ENCODE measurements at regions not wholly inside any gene's neighbourhood (a gene's known extent, or its start where the extent isn't known, plus 50 kb on each side); places are given as distances from the start of the nearest gene placed in this dataset.

- no peak for DNase-seq
- TF ChIP-seq EZH2 (IDR thresholded peaks at IDR 0.05; ENCODE audit: insufficient read depth, poor library complexity, severe bottlenecking) (no peak), EZH2phosphoT487 (IDR thresholded peaks at IDR 0.05; ENCODE audit: insufficient read depth, low read depth) (no peak)
- Histone ChIP-seq H3K4me3 (no peak overlapping the region), H3F3A (ENCODE audit: insufficient read depth) (no peaks in the 10 kb centered on the region; the same call in 1 of the 2 replicates), H3K27ac (no peak overlapping the region), H3K9me3 (ENCODE audit: low read depth) (no peaks in the 10 kb centered on the region), H3K4me2 (ENCODE audit: unreplicated experiment) (no peak overlapping the region), H2AFZ (no peak overlapping the region), H3K36me3 (ENCODE audit: low read depth) (no peaks in the 10 kb centered on the region), H3K4me1 (ENCODE audit: insufficient read depth) (0 out of 2 replicates have a peak, but pooled peaks cover 7% of the 10 kb centered on the region), H3K9ac (no peak overlapping the region), H3K79me2 (ENCODE audit: insufficient read depth) (no peaks in the 10 kb centered on the region), H3K9me2 (ENCODE audit: insufficient read depth) (no peaks in the 10 kb centered on the region), H4K20me1 (ENCODE audit: insufficient read depth) (no peaks in the 10 kb centered on the region), H3K27me3 (replicated peaks; ENCODE audit: insufficient read depth) (no peaks in the 10 kb centered on the region)
- WGBS, 2 experiments (ENCODE audit: low coverage in 1 of 2, low lambda C conversion rate in 2 of 2, missing lambda C conversion rate in 2 of 2), result 85 to 86% methylated on average over 5 of the region's 5 CpGs
- in situ Hi-C loops (cut with MboI), result no loop called here
Measured at GRCh38 chr6:128754658-128755256, 128.2 kb upstream of the LAMA2 start.

GRCh38 chr6:128743974-128744765, 138.8 kb upstream of the LAMA2 start:
- Histone ChIP-seq H3K4me1 (ENCODE audit: insufficient read depth) (no peaks in the 10 kb centered on the region), H3K4me2 (ENCODE audit: unreplicated experiment) (no peak overlapping the region), H3K9me2 (ENCODE audit: insufficient read depth) (0 out of 2 replicates have a peak, but pooled peaks cover 3% of the 10 kb centered on the region), H3K27me3 (replicated peaks; ENCODE audit: insufficient read depth) (no peaks in the 10 kb centered on the region), H3K27ac (no peak overlapping the region), H3K9ac (no peak overlapping the region), H3K9me3 (ENCODE audit: low read depth) (no peaks in the 10 kb centered on the region), H3K79me2 (ENCODE audit: insufficient read depth) (no peaks in the 10 kb centered on the region), H4K20me1 (ENCODE audit: insufficient read depth) (no peaks in the 10 kb centered on the region), H3K36me3 (ENCODE audit: low read depth) (no peaks in the 10 kb centered on the region), H3K4me3 (no peak overlapping the region), H3F3A (ENCODE audit: insufficient read depth) (no peaks in the 10 kb centered on the region), H2AFZ (peak overlapping the region; percentile 24; the same call in 1 of the 2 replicates)
- DNase-seq, result no peak
- in situ Hi-C loops (cut with MboI), result loop anchor here (25.0 kb wide), 2 partner anchors 882 to 1007 kb away; no protein-coding TSS in a partner anchor
- no peak for TF ChIP-seq EZH2phosphoT487 (IDR thresholded peaks at IDR 0.05; ENCODE audit: insufficient read depth, low read depth)
- no peak for TF ChIP-seq EZH2 (IDR thresholded peaks at IDR 0.05; ENCODE audit: insufficient read depth, poor library complexity, severe bottlenecking)
- 25 to 31% methylated on average over 5 of the region's 5 CpGs for WGBS, 2 experiments (ENCODE audit: low coverage in 1 of 2, low lambda C conversion rate in 2 of 2, missing lambda C conversion rate in 2 of 2)

- WGBS, 2 experiments (ENCODE audit: low coverage in 1 of 2, low lambda C conversion rate in 2 of 2, missing lambda C conversion rate in 2 of 2), result 89 to 91% methylated on average over 10 of the region's 10 CpGs
- Histone ChIP-seq H4K20me1 (ENCODE audit: insufficient read depth) (no peaks in the 10 kb centered on the region), H3K9me3 (ENCODE audit: low read depth) (no peaks in the 10 kb centered on the region), H3K9me2 (ENCODE audit: insufficient read depth) (0 out of 2 replicates have a peak, but pooled peaks cover 3% of the 10 kb centered on the region), H3F3A (ENCODE audit: insufficient read depth) (no peaks in the 10 kb centered on the region), H3K27me3 (replicated peaks; ENCODE audit: insufficient read depth) (no peaks in the 10 kb centered on the region), H3K36me3 (ENCODE audit: low read depth) (no peaks in the 10 kb centered on the region), H3K4me3 (no peak overlapping the region), H3K27ac (no peak overlapping the region), H3K4me2 (ENCODE audit: unreplicated experiment) (no peak overlapping the region), H3K4me1 (ENCODE audit: insufficient read depth) (no peaks in the 10 kb centered on the region), H2AFZ (no peak overlapping the region), H3K79me2 (ENCODE audit: insufficient read depth) (no peaks in the 10 kb centered on the region), H3K9ac (no peak overlapping the region)
- DNase-seq, result no peak
- no peak for TF ChIP-seq EZH2phosphoT487 (IDR thresholded peaks at IDR 0.05; ENCODE audit: insufficient read depth, low read depth)
- TF ChIP-seq EZH2 (IDR thresholded peaks at IDR 0.05; ENCODE audit: insufficient read depth, poor library complexity, severe bottlenecking), result no peak
- in situ Hi-C loops (cut with MboI), result loop anchor here (25.0 kb wide), 2 partner anchors 881 to 1006 kb away; no protein-coding TSS in a partner anchor
Measured at GRCh38 chr6:128742900-128743299, 140.0 kb upstream of the LAMA2 start.

GRCh38 chr6:128740951-128741350, 142.0 kb upstream of the LAMA2 start:
- no peaks in the 10 kb centered on the region for H3F3A ChIP-seq (ENCODE audit: insufficient read depth)
- H3K27me3 ChIP-seq (replicated peaks; ENCODE audit: insufficient read depth), result no peaks in the 10 kb centered on the region
- in situ Hi-C loops (cut with MboI), result loop anchor here (25.0 kb wide), 2 partner anchors 879 to 1004 kb away; no protein-coding TSS in a partner anchor
- 88 to 91% methylated on average over 1 of the region's 1 CpG for WGBS, 2 experiments (ENCODE audit: low coverage in 1 of 2, low lambda C conversion rate in 2 of 2, missing lambda C conversion rate in 2 of 2)
- no peaks in the 10 kb centered on the region for H4K20me1 ChIP-seq (ENCODE audit: insufficient read depth)
- H2AFZ ChIP-seq, result no peak overlapping the region
- H3K4me2 ChIP-seq (ENCODE audit: unreplicated experiment), result no peak overlapping the region
- no peaks in the 10 kb centered on the region for H3K9me3 ChIP-seq (ENCODE audit: low read depth)
- H3K79me2 ChIP-seq (ENCODE audit: insufficient read depth), result no peaks in the 10 kb centered on the region
- no peaks in the 10 kb centered on the region for H3K36me3 ChIP-seq (ENCODE audit: low read depth)
- H3K9me2 ChIP-seq (ENCODE audit: insufficient read depth), result no peaks in the 10 kb centered on the region
- no peak for DNase-seq
- H3K27ac ChIP-seq, result no peak overlapping the region
- no peak overlapping the region for H3K9ac ChIP-seq
- TF ChIP-seq EZH2 (IDR thresholded peaks at IDR 0.05; ENCODE audit: insufficient read depth, poor library complexity, severe bottlenecking), result no peak
- no peak for TF ChIP-seq EZH2phosphoT487 (IDR thresholded peaks at IDR 0.05; ENCODE audit: insufficient read depth, low read depth)
- H3K4me3 ChIP-seq, result no peak overlapping the region
- H3K4me1 ChIP-seq (ENCODE audit: insufficient read depth), result no peaks in the 10 kb centered on the region

Measured in GM23248 (cell line).